GM21619 (cell line): ENCODE measurements at regions not wholly inside any gene's neighbourhood (a gene's known extent, or its start where the extent isn't known, plus 50 kb on each side); places are given as distances from the start of the nearest gene placed in this dataset.

Experiments
- ATAC-seq: cut with Tn5 transposase; IDR thresholded peaks from one replicate; pipeline ENCODE4 v1.9.1; 2021; ENCODE audit not compliant: unreplicated experiment

DNA sequence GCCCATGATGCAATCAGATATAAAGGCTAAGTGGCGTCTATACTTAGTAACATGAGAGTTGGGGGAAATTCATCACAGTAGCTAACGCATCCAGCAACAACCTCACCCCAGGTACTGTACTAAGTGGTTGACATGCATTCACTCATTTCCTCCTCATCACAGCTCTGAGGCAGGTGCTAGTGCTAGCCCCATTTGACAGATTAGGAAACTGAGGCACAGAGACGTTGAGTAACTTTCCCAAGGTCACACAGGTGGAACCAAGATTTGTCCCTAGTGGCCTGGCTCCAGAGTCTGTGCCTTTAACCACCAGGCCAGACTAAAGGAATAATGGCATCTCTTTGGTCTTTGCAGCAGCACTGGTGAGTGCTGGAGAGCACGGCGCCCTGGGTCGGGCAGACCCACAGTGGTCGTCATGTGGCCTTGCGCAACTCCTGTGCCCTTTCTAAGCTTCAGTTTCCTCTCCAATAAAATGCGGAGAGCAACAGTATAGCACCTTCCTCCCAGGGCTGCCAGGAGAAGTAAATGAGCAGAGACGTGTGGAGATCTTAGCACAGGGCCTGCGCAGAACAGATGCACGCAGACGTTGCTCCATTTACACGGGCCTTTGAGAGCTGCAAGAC lies 186.4 kb downstream of the BCOR start:
- ATAC-seq = no peak

DNA sequence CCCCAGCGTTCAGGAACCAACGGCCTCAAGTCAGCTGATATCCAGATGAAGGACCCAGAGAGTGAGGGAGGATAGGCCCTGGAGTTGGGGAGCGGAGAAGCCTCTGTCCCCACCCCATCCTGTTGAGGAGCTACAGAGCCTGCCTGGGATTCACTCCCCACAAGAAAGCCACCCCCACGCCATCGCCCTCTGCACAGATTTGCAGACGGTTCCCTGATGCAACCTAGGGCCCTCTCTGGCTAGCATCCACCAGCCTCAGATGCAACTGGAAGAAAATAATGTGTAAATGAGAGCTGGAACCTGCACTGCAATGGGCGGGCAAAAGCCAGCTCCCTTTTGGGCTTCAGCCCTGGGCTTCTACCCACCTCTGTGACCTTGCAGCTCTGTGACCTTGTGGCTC lies 185.6 kb downstream of the BCOR start:
- ATAC-seq = no peak

DNA sequence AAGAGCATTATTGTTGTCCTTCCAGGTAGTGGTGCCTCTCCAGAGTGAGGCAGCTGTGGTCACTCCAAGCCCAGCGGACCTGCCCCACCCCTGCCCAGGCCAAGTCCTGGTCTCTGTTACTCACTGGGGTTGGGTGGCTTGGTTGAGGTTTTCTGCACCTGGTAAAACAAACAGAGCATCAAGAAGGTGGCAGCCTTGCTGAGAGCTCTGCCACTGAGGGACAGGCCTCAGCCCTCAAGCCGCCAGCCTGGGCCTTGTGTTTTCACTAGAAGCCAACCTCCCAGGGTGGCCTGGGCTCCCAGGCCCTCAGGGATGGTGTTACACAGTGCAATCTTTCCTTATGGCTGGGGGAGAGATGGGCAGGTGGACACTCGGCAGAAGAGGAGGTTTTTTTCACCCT lies 182.7 kb downstream of the BCOR start:
- ATAC-seq = no peak

DNA sequence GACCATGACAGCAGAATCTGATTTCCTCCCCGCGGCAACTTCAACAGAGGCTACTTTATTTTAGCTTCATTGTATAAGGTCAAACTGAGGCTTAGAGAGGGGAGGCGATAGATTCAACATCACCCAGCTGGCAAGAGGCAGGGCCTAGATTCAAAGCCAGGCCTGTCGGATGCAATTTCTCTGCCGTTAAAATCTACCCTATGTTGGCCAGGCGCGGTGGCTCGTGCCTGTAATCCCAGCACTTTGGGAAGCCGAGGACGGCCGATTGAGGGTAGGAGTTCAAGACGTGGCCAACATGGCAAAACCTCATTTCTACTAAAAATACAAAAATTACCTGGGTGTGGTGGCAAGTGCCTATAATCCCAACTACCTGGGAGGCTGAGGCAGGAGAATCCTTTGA lies 182.2 kb downstream of the BCOR start:
- no peak for ATAC-seq

DNA sequence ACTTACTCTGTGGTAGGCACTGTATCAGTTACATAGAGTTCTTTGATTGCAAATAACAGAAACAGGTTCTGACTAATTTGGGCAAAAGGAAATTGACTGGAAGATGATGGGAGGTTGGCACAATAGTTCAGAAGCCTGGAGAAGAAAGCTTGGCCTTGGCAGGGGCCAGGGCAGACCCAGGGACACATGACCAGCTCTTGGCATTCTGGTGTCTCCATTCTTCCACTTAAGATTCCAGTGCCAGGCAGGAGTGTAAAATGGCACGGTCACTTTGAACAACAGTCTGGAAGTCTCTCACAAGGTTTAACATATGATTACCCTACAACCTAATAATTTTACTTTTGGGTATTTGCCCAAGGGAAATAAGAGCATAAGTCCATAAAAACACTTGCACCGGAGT lies 175.9 kb downstream of the BCOR start:
- no peak for ATAC-seq

DNA sequence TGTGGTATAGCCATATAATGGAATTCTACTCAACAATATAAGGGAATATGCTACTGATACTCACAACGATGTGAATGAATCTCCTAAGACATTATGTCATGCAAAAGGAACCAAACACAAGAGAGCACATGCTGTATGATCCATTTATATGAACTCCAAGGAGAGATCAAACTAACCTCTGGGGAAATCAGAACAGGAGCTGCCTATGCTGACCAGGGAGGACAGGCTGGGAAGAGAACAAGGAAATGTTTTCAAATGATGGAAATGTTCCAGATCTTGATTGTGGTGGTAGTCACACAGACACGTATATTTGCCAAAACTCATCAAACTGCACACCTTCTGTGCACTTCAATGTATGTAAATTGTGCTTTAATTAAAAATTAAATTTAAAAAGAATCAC lies 175.3 kb downstream of the BCOR start:
- no peak for ATAC-seq

DNA sequence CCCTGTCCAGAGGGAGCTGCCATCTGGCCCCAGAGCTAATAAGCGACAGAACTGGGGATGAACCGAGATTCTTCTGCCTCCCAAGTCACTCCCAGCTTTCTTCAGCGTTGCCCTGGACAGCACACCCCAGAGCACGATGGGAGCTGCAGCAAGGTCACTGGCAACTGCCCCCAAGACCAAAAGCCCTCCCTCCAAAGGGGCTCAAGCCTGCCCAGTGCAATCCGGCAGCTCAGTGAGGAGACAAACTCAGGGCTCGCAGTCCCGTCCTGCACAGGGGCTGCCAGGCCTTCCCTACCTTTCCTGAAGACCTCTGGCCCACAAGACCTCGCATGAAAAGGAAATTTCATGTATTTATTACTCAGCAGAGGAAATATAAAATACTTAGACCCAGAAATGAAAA lies 174.8 kb downstream of the BCOR start:
- ATAC-seq = no peak

DNA sequence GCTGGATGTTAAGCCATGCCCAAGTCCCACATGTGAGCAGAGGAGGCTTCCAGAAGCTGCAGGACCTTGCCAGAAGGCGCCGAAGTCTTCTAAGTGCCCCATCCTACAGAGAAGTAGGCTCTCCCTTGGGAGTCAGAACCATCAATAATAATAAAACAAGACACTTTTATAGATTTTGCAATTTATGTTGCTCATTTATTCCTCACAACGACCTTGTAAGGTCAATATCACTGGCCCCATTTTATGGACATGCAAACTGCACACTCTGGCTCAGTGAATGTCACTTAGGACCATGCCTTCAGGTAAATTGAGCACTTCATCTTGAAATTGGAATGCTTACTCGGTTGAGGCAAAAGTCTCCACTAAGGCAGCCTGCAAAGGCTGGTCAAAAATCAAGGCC lies 170.4 kb downstream of the BCOR start:
- ATAC-seq = no peak

DNA sequence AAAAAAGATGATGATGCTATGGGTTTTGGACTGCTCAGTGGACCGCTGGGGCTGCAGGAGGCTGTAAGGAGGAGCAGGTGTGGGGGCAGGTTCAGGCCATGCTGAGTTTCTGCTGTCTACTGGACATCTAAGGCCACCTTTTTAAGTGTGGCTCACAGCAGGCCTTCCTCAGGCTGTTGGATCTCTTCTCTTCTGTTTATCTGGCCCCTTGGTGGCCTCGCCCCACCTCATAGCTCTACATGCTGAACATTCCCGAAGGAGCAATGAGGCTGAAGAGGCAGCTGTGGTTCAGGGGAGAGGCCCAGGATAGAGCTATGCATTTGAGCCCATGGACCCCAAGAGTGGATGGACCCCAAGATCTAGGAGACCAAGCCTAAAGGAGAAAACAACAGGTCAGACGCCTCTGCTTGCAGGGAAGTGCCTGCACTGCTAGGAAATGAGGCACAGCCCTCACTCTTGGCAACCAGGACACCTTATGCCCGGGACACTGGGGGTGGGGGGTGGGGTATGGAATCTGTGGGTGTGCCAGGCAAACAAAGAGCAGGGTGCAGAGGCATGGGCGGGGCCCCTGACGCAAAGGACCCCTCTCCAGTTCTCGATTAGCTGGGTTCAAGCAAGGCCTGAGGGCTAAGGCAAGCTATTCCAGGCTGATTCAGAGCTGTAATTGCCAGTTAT lies 168.9 kb downstream of the BCOR start:
- ATAC-seq = no peak

DNA sequence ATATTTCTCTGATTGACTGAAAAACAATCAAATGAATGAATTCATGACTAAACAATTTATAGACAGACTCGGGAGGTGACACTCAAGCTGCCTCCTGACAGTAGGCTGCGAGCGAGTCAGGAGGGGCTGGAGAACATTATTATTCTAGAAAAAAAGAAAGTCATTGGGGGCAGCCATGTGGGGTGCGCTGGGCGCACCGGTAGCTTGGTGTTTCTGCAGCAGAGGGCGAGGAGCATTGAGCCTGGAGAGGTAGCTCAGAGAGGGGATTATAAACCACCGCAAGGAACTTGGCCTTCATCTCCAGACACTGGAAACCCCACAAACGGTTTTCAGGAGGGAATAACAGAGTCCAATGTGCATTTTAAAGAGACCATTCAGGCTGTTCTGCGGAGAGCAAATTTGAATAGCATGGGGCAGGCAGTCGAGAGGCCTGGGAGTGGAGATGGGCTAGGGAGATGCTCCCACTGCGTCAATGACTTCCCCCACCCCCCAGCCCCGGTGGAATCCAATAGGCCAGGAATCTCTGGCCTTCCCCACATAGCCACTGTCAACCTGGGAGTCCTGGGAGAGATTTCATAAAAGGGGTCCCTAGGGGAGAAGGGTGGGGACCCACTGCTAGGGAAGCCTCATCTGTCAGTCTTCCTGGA lies 168.3 kb downstream of the BCOR start:
- ATAC-seq = no peak

DNA sequence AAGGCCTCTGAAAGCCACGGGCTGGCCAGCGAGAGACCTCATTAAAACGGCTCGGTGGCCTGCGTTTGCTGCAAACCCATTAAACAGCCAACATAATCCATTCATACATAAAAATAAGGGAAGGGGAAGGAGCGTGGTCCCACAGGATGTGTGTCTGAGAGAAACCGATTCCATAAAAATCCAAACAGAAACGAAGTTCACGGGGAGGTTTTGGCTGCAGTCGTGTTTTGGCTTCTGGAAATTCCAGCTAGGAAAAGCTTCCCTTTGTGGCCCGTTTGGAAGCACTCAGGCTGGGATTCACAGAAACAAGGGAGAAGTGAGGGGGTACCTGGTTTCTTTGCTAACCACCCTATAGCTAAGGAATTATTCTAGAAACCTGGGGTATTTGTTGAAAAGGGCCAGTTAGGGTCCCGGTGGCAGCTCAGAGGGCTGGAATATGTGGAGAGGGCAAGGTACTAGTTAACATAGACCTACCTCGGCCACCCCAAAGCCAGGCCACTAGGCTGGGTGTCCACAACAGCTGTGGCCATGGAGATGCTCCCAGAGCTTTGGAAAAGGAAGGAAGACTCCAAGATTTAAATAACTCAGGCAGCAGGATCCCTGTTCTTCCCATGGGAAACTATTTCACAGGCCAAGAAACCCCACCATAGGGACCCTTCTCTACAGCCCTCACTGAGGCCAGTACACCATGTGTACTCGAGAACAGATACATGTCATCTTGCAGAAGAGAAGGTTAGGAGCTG lies 166.8 kb downstream of the BCOR start:
- no peak for ATAC-seq

DNA sequence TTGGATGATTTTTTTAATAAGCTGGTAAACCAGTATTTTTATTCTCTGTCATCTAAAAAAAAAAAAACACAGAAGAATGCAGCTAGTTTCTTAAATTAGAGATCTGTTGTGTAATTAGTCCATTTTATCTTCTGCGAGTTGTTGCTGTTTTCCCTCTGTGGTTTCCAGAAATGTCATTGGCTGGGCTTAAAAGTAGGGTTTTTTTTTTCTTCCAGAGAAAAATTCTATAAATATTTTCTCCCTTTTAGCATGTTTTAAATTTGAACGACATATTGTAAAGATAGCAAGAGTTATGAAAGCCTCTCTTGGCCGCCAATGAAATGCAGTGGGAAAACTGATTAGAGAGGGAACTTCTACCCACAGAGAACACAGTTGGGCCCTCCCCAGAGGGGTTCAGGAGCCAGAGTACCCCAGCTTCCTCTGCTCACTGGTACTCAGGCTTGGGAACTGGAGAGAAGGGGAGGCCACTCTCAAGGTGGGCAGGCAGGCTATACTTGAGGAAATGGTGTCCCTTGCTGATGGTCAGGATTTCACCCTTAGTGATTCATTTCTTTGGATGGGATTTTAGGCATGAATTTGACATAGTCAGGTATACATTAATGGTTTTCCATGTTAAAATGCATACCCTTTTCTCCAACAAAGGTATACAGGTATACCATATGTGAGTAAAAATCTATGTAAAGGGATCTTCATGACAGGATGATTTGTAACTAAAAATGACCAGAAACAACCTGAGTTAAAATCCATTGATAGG lies 166.1 kb downstream of the BCOR start:
- no peak for ATAC-seq

DNA sequence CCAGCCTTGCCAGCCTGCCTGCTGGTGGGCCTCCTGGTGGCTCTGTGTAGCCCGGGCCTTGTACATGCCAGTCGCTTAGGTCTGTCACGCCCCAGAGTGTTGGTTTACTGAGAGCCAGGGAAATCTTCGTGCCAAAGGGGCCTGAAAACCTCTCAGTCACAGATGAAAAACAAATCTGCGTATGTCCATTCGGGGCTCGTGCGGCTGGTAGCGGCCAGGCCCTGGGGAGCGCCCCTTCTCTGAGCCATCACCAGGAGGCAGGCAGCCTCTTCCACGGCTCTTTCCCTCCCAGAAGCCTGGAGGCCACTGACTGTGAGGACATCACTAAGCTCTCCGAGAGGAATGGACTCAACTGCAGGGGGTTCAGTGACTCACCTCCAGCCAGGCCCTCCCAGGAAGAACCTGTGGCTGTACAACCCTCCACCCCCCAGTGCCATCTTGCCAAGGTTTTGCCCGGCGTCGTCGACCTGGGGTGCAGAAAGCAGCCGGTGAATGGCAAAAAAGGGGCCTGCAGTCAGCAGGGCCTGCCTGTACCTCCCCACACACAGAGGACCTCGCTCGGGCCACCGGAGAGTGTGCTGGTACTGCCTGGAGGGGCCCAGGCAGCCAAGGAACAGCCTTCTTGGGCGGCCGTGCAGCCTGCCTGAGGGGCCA lies 162.2 kb downstream of the BCOR start:
- ATAC-seq = no peak

DNA sequence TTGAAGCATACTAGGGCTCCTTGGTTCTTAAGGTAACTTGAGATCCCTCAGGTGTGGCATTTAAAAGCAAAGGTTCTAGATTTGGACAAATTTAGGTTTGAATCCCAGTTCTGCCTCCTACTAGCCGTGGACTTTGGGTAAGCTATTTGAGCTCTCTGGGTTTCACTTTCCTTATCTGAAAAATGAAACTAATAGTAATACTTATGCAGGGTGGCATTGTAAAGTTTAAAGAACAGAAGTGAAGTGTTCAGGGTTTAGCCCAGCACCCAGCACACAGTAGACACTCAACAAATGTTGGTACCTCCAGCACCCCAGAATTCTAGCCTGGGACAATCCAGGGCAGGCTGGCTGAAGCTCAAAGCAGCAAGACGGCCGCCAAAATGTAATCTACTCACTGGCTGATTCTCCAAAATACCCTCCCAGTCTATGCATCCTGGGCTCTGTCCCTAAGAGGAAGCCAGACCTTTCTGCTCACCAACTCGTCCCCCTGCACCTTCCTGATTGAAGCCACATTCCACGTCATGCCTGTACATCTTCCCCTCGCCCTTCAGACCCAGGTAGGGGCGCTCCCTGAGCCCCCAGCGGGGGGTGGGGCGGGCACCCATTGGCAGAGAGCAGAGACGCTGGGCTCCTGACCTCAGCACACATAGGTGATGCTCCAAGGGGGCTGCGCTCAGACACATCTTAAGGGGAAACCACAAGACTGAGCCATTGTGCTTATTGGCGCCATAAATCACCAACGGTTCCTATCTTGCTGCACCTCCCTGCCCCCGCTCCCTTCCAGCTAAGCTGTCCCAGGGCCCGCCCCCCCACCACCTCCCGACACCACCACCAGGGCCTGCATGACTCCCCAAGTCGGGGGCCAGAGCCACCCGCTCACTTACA lies 160.6 kb downstream of the BCOR start:
- ATAC-seq = no peak

DNA sequence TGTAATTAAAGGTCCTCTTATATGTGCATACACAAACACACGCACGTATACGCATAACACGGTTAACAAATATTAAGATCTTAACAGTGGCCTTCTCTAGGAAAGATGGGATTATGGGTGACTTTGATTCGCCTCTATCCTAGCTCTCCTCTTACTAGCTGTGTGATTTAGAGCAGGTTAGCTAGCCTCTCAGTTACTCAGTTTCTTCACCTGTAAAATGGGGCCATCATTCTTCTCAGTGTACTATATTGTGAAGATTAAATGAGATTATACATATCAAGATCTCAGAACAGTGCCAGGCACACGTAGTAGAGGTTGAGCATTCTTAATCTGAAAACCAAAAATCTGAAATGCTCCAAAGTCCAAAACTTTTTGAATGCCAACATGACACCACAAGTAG lies 159.3 kb downstream of the BCOR start:
- no peak for ATAC-seq

DNA sequence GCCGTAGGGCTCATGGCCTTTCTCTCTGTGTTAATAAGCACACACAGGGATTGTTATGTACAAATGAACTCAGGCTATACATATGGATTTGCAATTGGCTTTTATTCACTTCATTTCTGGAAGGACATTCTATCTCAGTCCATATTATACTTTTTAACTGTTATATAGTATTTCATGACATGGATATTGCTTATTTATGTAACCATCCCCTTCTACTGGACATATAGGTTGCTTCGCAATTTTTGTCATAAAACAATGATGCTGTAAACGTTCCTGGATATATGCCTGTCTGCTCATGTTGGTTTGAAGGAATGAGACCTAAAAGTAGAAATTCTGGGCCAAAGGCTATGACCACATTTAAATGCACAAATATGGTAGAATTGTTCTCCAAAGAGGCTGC lies 158.1 kb downstream of the BCOR start:
- ATAC-seq = no peak

DNA sequence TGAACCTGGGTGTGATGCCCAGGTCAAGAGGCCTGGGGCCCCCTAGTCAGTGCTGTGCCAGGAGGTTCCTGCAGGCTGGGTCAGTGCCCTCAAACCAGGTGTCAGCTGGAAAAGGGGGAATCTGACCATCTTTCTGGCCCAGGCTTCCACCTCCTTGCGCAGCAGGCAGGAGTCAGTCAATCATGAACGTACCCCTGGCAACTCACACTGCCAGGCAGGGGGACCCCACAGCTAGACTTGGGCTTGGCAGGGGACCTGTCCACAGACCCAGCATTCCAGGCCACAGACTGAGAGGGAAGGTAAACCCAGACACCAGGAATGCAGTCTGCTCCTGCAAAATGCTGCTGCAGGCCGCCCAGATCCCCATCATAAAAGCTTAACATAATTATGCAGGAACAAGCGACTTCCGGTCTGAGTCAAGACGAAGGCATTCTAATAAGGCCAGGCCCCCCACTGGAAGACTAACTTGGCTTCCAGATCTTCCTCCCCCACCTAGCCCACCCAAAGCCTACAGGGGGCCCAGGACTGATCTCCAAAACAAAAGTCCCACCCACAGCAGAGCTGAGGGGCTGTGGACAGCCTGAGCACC lies 156.3 kb downstream of the BCOR start:
- no peak for ATAC-seq

DNA sequence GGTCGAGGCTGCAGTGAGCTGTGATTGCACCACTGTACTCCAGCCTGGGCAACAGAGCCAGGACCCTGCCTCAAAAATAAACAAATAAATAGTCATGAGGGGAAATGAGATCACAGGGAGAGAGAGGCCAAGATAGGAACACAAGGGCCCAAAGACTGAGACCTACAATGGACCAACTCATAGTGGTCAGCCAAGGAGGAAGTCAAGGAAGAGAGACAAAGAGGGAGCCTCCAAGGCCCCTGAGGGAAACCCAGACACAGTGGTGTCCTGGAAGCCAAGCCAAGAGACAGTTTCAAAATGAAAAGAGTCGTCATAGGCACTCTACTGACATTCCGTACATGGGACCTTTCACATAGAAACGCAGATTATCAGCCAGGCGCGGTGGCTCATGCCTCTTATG lies 153.3 kb downstream of the BCOR start:
- ATAC-seq = no peak

DNA sequence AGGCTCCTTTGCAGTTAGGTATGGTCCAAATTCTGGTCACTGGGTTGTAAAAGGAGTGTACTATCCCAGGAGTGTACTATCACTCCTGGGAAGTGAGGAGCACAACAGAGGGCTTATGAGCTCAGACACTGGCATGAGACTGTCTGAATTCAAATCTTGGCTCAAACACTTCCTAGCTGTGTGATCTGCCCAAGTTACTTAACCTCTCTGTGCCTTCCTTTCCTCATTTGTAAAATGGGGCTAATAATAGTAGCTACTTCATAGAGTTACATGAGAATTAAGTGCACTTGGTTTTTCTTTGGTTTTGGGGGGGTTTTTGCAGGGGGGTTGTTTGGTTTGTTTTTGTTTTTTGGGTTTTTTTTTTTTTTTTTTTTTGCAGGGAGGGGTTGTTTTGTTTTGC lies 152.0 kb downstream of the BCOR start:
- no peak for ATAC-seq
